IMR-90 (cell line): ENCODE measurements at regions not wholly inside any gene's neighbourhood (a gene's known extent, or its start where the extent isn't known, plus 50 kb on each side); places are given as distances from the start of the nearest gene placed in this dataset.

Source experiments
- CEBPB ChIP-seq: IDR thresholded peaks from 2 replicates; pipeline ENCODE4 v1.6.1; 2012; ENCODE audit warnings: low read depth, low read length, improper control_type of control experiment
- MAZ ChIP-seq: IDR thresholded peaks from 2 replicates; pipeline ENCODE4 v1.6.1; 2012; ENCODE audit warnings: low read depth, mild to moderate bottlenecking, low read length, improper control_type of control experiment, moderate library complexity, borderline replicate concordance
- RAD21 ChIP-seq: IDR thresholded peaks from 2 replicates; pipeline ENCODE4 v1.6.1; 2012; ENCODE audit warnings: low read length, improper control_type of control experiment
- TF ChIP-seq, protein P1 (sequence below): conservative IDR thresholded peaks from 2 replicates; pipeline ENCODE4 v1.5.1; 2012; ENCODE audit warnings: mild to moderate bottlenecking, low read depth, low read length, improper control_type of control experiment
- TF ChIP-seq, protein P2 (sequence below): fragments of 150-350 bp; IDR thresholded peaks from 2 replicates; pipeline ENCODE4 v1.6.1; 2017; ENCODE audit warnings: mild to moderate bottlenecking, antibody characterized with exemption, low read length, low read depth

DNA sequence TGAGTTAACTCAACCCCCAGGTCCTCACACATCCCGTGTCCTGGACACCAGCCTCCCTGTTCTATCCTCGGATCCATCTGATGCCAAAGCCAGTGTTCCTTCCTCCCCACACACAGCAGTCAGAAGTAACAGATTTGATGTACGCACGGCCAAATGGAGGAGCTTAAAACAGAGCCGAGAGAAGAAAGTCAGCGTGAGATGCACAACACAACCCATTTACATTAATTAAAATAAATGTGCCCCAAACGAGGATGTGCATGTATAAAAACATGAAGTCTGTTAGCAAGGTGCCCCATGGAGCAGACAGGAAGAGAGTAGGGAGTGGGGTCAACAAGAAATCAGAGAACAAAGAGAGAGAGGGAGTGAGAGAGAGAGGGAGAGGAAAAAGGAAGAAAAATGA is 191.2 kb downstream of the HAUS1 start:
- TF ChIP-seq RAD21 (no peak), MAZ (no peak), CEBPB (no peak)
- TF ChIP-seq, protein P1, sequence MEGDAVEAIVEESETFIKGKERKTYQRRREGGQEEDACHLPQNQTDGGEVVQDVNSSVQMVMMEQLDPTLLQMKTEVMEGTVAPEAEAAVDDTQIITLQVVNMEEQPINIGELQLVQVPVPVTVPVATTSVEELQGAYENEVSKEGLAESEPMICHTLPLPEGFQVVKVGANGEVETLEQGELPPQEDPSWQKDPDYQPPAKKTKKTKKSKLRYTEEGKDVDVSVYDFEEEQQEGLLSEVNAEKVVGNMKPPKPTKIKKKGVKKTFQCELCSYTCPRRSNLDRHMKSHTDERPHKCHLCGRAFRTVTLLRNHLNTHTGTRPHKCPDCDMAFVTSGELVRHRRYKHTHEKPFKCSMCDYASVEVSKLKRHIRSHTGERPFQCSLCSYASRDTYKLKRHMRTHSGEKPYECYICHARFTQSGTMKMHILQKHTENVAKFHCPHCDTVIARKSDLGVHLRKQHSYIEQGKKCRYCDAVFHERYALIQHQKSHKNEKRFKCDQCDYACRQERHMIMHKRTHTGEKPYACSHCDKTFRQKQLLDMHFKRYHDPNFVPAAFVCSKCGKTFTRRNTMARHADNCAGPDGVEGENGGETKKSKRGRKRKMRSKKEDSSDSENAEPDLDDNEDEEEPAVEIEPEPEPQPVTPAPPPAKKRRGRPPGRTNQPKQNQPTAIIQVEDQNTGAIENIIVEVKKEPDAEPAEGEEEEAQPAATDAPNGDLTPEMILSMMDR = no peak
- TF ChIP-seq, protein P2, sequence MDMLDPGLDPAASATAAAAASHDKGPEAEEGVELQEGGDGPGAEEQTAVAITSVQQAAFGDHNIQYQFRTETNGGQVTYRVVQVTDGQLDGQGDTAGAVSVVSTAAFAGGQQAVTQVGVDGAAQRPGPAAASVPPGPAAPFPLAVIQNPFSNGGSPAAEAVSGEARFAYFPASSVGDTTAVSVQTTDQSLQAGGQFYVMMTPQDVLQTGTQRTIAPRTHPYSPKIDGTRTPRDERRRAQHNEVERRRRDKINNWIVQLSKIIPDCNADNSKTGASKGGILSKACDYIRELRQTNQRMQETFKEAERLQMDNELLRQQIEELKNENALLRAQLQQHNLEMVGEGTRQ = no peak
